Psoas muscle (tissue), 7 donors: ENCODE measurements at regions not wholly inside any gene's neighbourhood (a gene's known extent, or its start where the extent isn't known, plus 50 kb on each side); places are given as distances from the start of the nearest gene placed in this dataset.

ENCODE experiments used
- ATAC-seq, 4 donors: fragments of 200-7000 bp; cut with Tn5 transposase; one replicate each; pipeline ENCODE4 v1.9.1; 2020; ENCODE audit warnings: moderate library complexity in 3 of 4, mild to moderate bottlenecking in 2 of 4
- DNase-seq, 2 donors: peaks; one replicate each; pipeline ENCODE4 v3.0.0-alpha.2; 2020
- H3K27ac ChIP-seq: fragments of 200-600 bp; one replicate; pipeline ENCODE4 v1.8.0; 2022
- H3K27me3 ChIP-seq, 3 donors: fragments of 200-600 bp in 1 of 3; one replicate each; pipeline versions ENCODE4 v1.6.1 to v1.8.0; 2013 to 2022; ENCODE audit warnings: low read length in 2 of 3, mild to moderate bottlenecking in 2 of 3, moderate library complexity in 1 of 3; ENCODE audit not compliant: insufficient read depth in 3 of 3
- H3K36me3 ChIP-seq, 2 donors: fragments of 200-600 bp in 1 of 2; one replicate each; pipeline versions ENCODE4 v1.6.1 to v1.8.0; 2013 to 2022; ENCODE audit warnings: low read depth in 1 of 2, mild to moderate bottlenecking in 1 of 2, moderate library complexity in 1 of 2; ENCODE audit not compliant: insufficient read depth in 1 of 2
- H3K4me1 ChIP-seq: fragments of 200-600 bp; one replicate; pipeline ENCODE4 v1.8.0; 2022
- H3K4me3 ChIP-seq: fragments of 200-600 bp; one replicate; pipeline ENCODE4 v1.8.0; 2022; ENCODE audit warnings: mild to moderate bottlenecking
- H3K9me3 ChIP-seq: fragments of 200-600 bp; one replicate; pipeline ENCODE4 v1.8.0; 2022
- WGBS, 3 donors: extraction: QIAGEN DNeasy Blood & Tissue Kit; methylation state at CpG; one replicate each; pipeline versions ENCODE4 v1.1.6 to v1.1.7; 2013; 5-methylcytosine and 5-hydroxymethylcytosine counted together
- intact Hi-C, 2 donors: fragments of 100-400 bp; cut with DNase I; formaldehyde crosslinking; loops; one replicate each; pipeline versions ENCODE4 v1.11.0 to v1.14.2; 2022
- TF ChIP-seq, protein P1 (sequence below): fragments of 200-600 bp; IDR thresholded peaks from one replicate; pipeline ENCODE4 v1.8.0; 2022; ENCODE audit warnings: antibody characterized with exemption
- donor health status: healthy with polysubstance abuse.
- donor health status: DM: no; HTN: no; CAD: no; lungs with moderate emphysema.
- donor health status: Bipolar disorder and iron deficiency.
- donor health status: healthy.
- donor health status: DM: yes; HTN: yes; CAD: no.
- donor health status: DM: no; HTN: no; CAD: no.
- donor health status: DM: yes; HTN: yes; CAD: no.

DNA sequence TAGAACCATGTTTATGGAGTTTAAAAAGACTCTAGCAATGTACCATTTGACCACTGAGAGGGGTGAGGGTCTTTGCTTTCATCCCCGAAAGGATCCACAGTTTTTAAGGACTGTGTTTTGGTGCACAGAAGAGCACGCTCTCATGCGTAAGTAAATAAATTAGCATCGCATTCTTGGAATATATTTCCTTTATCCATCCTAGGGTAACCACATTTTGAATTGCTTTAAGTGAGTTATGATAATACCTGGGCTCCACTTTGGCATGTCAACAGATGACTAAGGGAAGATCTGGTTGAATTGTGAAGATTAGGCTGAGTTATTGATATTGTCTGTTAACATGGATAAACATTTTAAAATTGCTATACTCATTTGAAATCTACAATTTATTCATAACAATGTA is 89.4 kb upstream of the EDIL3 start:
- Histone ChIP-seq H3K4me3 (no peak overlapping the region), H3K4me1 (no peaks in the 10 kb centered on the region), H3K36me3 (no peaks in the 10 kb centered on the region), H3K27me3 (no peaks in the 10 kb centered on the region), H3K27ac (no peak overlapping the region), H3K9me3 (no peaks in the 10 kb centered on the region)
- WGBS, 3 donors: 70 to 78% (median 76%) methylated on average over 4 of the region's 4 CpGs
- TF ChIP-seq, protein P1, sequence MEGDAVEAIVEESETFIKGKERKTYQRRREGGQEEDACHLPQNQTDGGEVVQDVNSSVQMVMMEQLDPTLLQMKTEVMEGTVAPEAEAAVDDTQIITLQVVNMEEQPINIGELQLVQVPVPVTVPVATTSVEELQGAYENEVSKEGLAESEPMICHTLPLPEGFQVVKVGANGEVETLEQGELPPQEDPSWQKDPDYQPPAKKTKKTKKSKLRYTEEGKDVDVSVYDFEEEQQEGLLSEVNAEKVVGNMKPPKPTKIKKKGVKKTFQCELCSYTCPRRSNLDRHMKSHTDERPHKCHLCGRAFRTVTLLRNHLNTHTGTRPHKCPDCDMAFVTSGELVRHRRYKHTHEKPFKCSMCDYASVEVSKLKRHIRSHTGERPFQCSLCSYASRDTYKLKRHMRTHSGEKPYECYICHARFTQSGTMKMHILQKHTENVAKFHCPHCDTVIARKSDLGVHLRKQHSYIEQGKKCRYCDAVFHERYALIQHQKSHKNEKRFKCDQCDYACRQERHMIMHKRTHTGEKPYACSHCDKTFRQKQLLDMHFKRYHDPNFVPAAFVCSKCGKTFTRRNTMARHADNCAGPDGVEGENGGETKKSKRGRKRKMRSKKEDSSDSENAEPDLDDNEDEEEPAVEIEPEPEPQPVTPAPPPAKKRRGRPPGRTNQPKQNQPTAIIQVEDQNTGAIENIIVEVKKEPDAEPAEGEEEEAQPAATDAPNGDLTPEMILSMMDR: no peak
- no peak for ATAC-seq
- intact Hi-C loops: no loop called here
- DNase-seq: no peak

DNA sequence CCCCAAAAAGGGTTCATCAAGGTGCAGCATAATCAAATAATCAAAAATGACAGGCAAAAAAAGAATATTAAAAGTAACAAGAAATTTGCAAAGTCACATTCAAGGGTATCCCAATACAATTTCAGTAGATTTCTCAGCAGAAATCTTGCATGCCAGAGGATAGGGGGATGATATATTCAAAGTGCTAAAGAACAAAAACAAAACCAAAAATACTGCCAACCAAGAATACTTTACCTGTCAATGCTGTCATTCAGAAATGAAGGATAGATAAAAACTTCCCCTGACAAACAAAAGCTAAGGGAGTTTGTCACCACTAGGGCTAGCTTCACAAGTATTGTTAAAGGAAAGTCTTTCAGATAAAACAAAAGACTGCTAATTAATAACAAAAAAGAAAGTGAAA is 68.7 kb upstream of the EDIL3 start:
- Histone ChIP-seq H3K36me3 (no peaks in the 10 kb centered on the region), H3K27ac (no peak overlapping the region), H3K4me1 (no peaks in the 10 kb centered on the region), H3K4me3 (no peak overlapping the region), H3K27me3 (no peaks in the 10 kb centered on the region), H3K9me3 (peaks cover 5% of the 10 kb centered on the region)
- ATAC-seq: no peak
- intact Hi-C loops: no loop called here
- DNase-seq: no peak
- TF ChIP-seq, protein P1: no peak

DNA sequence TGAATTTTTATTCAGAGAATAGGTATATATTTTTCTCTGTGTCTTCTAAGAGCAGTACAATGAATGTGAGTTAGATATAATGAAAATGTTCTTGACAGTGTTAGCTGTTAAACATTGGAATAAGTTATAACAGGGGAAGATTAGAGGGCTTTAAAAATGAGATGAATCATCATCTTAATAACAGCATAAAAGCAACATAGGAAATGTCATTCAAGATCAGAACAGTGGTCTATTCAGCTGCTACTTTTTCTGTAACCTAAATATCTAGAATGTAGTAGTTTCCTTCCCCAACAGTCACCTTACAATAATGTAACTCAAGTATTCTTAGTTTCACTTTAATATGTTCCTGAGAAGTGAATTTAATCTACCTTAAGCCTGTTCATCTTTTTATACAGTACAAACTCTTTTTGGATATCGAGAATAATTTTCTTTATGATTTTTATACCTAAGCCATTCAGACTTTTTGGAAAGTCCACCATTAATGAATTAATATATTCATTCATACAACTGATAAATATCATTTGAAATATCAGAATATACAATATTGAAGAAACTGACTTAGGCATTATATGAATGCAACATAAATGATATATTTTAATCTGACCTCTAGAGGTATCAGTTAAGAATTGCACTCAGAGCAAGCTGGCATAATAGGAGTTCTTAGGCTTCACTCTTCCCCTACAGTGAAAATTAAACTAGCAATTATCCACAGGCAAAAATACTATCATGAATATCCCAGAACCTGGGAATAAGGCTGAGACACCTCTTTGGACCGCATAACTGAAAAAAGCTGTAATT is 66.1 kb upstream of the EDIL3 start:
- TF ChIP-seq, protein P1: no peak
- H3K36me3 ChIP-seq: no peaks in the 10 kb centered on the region
- H3K27ac ChIP-seq: no peak overlapping the region
- ATAC-seq (no peak), DNase-seq (no peak)
- peaks cover 5% of the 10 kb centered on the region for H3K9me3 ChIP-seq
- WGBS, 3 donors: 91 to 95% (median 93%) methylated on average over 2 of the region's 2 CpGs
- intact Hi-C loops: no loop called here
- no peaks in the 10 kb centered on the region for H3K27me3 ChIP-seq
- H3K4me1 ChIP-seq: no peaks in the 10 kb centered on the region
- no peak overlapping the region for H3K4me3 ChIP-seq

DNA sequence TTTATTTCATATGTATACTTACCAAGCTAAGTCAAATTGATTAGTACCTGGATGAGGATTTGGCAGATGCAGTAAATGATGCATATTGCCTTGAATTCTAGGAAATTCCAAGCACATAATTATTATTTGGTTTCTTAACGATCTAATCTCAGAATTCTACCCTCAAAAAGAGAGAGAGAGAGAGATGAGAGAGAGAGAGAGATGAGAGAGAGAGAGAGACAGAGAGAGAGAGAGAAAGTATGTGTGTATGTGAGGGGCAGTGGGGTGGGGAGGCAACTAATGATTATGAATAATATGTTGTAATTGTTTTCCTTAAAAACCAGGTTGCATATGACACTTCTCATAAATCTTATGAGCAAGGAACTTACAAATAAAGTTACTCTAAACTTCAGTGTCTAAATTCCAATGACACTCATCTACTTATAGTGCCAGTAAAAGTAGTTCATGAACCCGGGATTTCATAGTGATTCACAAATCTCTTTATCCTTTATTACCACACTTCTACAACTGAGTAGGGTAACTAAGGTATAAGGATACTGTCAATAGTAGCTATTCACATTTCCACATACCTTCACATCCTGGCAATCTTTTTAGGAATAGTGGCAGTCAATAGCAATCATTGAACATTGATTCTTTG is 60.5 kb upstream of the EDIL3 start:
- H3K27me3 ChIP-seq: no peaks in the 10 kb centered on the region
- H3K27ac ChIP-seq: no peak overlapping the region
- WGBS, 3 donors: 59 to 62% (median 60%) methylated on average over 2 of the region's 2 CpGs
- ATAC-seq (no peak), DNase-seq (no peak)
- no peak overlapping the region for H3K4me3 ChIP-seq
- no peaks in the 10 kb centered on the region for H3K36me3 ChIP-seq
- H3K4me1 ChIP-seq: no peaks in the 10 kb centered on the region
- intact Hi-C loops: no loop called here
- TF ChIP-seq, protein P1: no peak
- H3K9me3 ChIP-seq: no peaks in the 10 kb centered on the region
